ENCODE measurements at regions not wholly inside any gene's neighbourhood (a gene's known extent, or its start where the extent isn't known, plus 50 kb on each side); places are given as distances from the start of the nearest gene placed in this dataset.

DNA sequence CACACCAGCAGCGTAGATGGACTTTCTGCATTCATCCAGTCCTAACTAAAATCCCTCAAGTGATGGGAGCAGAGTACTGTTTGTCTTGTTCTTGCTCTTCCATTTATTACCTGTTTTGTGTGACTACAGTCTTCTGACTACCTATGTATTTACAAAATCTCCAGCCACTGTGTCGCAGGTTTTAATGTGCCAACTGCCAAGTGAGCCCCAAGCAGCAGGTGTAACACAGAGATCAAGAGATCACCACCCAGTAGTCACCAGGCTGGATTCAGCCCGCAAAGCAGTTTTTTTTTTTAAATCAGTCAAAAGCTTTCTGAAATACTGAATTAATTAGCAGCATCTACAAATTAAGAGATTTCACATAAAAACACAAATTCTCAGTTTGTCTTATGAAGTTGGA lies 724.1 kb upstream of the USP15 start:
- Histone ChIP-seq H4K20me1 (ENCODE audit: insufficient read depth) (no peaks in the 10 kb centered on the region), H3K36me3 (ENCODE audit: insufficient read depth, low read length) (no peaks in the 10 kb centered on the region), H3K9me3 (ENCODE audit: low read length) (no peaks in the 10 kb centered on the region), H3K27me3 (ENCODE audit: insufficient read depth, low read depth, low read length) (no peaks in the 10 kb centered on the region), H3K9ac (ENCODE audit: low read length) (no peak overlapping the region), H2AFZ (ENCODE audit: low read depth, low read length) (no peak overlapping the region), H3K79me2 (replicated peaks; ENCODE audit: insufficient read depth, low read length) (no peaks in the 10 kb centered on the region), H3K9me2 (ENCODE audit: insufficient read depth, low read length) (no peaks in the 10 kb centered on the region), H3K4me3 (ENCODE audit: low read length) (no peak overlapping the region), H3F3A (ENCODE audit: insufficient read depth, low read length, poor library complexity, severe bottlenecking) (no peaks in the 10 kb centered on the region), H3K4me2 (ENCODE audit: low read length) (no peak overlapping the region), H3K27ac (ENCODE audit: low read length) (no peak overlapping the region)
- TF ChIP-seq SMC3 (conservative IDR thresholded peaks at IDR 0.05; ENCODE audit: poor library complexity), result no peak
- no peak for TF ChIP-seq REST (IDR thresholded peaks at IDR 0.05; ENCODE audit: borderline replicate concordance)
- TF ChIP-seq POLR2AphosphoS5 (IDR thresholded peaks at IDR 0.05), result no peak

DNA sequence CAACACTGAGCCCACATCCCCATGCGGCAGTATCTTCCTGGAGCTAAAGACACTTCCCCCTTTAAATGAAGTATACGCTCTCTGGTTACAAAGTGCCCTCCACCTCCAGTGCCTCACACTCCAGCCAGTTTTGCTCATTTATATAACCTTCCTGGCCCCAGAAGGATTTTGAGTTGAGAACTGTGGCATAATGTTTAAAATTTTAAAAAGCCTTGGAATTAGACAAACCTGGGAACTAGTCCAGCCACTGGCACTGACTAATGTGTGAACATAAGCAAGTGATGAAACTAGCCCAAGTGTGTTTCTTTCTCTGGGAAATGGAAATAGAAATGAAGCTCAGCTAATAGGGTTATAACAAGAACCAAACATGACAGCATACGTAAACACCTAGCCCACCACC lies 723.7 kb upstream of the USP15 start:
- Histone ChIP-seq H3F3A (ENCODE audit: insufficient read depth, low read length, poor library complexity, severe bottlenecking) (no peaks in the 10 kb centered on the region), H4K20me1 (ENCODE audit: insufficient read depth) (no peaks in the 10 kb centered on the region), H3K36me3 (ENCODE audit: insufficient read depth, low read length) (no peaks in the 10 kb centered on the region), H2AFZ (ENCODE audit: low read depth, low read length) (no peak overlapping the region), H3K79me2 (replicated peaks; ENCODE audit: insufficient read depth, low read length) (no peaks in the 10 kb centered on the region), H3K9me2 (ENCODE audit: insufficient read depth, low read length) (no peaks in the 10 kb centered on the region), H3K27ac (ENCODE audit: low read length) (no peak overlapping the region), H3K27me3 (ENCODE audit: insufficient read depth, low read depth, low read length) (no peaks in the 10 kb centered on the region), H3K4me3 (ENCODE audit: low read length) (no peak overlapping the region), H3K9me3 (ENCODE audit: low read length) (no peaks in the 10 kb centered on the region), H3K4me2 (ENCODE audit: low read length) (no peak overlapping the region), H3K9ac (ENCODE audit: low read length) (no peak overlapping the region)
- TF ChIP-seq EP300 (conservative IDR thresholded peaks at IDR 0.05; ENCODE audit: poor library complexity, severe bottlenecking) (no peak), SMC3 (conservative IDR thresholded peaks at IDR 0.05; ENCODE audit: poor library complexity) (no peak), CTCF (IDR thresholded peaks at IDR 0.05; ENCODE audit: poor library complexity, severe bottlenecking) (no peak), MXI1 (conservative IDR thresholded peaks at IDR 0.05; ENCODE audit: poor library complexity, severe bottlenecking) (no peak), EZH2 (IDR thresholded peaks at IDR 0.05; ENCODE audit: borderline replicate concordance, insufficient read depth, low read length, poor library complexity, severe bottlenecking) (no peak), REST (IDR thresholded peaks at IDR 0.05; ENCODE audit: borderline replicate concordance) (no peak), TAF1 (IDR thresholded peaks at IDR 0.05; ENCODE audit: low read depth) (no peak), POLR2AphosphoS5 (IDR thresholded peaks at IDR 0.05) (no peak), RAD21 (conservative IDR thresholded peaks at IDR 0.05) (no peak)

All from neural cell (in vitro differentiated cells).